H1 (cell line): ENCODE measurements at regions not wholly inside any gene's neighbourhood (a gene's known extent, or its start where the extent isn't known, plus 50 kb on each side); places are given as distances from the start of the nearest gene placed in this dataset.

Experiments
- CTCF ChIA-PET: fragments of 300-600 bp; sonication (Branson Sonifier 250); formaldehyde crosslinking; loops from one replicate; lab custom pipeline; 2021; ENCODE audit not compliant: partially characterized antibody; lab: Charles Lee
- POLR2A ChIA-PET: fragments of 300-600 bp; sonication (Branson Sonifier 250); formaldehyde crosslinking; loops from one replicate; lab custom pipeline; 2021; ENCODE audit warnings: inconsistent platforms; ENCODE audit not compliant: partially characterized antibody; lab: Charles Lee
- DNase-seq, 2 experiments: peaks; one replicate each; pipeline versions ENCODE4 v3.0.0 to v3.0.0-alpha.2; 2010 to 2022; ENCODE audit warnings: low spot score in 2 of 2, low read depth in 1 of 2, mixed read lengths in 1 of 2
- FAIRE-seq: peaks from 2 replicates; lab custom pipeline; 2011; peaks lifted over from hg19 to GRCh38; lab: Jason Lieb, UNC
- H2AFZ ChIP-seq: 2 replicates; pipeline ENCODE4 v1.8.1; 2012; ENCODE audit warnings: low read length, inconsistent platforms
- H2AK5ac ChIP-seq: 2 replicates; pipeline ENCODE4 v1.6.1; 2013; ENCODE audit warnings: low read depth, low read length
- H2BK120ac ChIP-seq: replicated peaks from 2 replicates; pipeline ENCODE3; 2013; ENCODE audit warnings: low read depth, low read length, inconsistent platforms
- H2BK12ac ChIP-seq: 2 replicates; pipeline ENCODE4 v1.6.1; 2013; ENCODE audit warnings: low read depth, low read length
- H2BK15ac ChIP-seq: 2 replicates; pipeline ENCODE4 v1.6.1; 2013; ENCODE audit warnings: low read length
- H2BK20ac ChIP-seq: 2 replicates; pipeline ENCODE4 v1.6.1; 2013; ENCODE audit warnings: low read length
- H2BK5ac ChIP-seq: 2 replicates; pipeline ENCODE4 v1.6.1; 2013; ENCODE audit warnings: low read depth, low read length
- H3K14ac ChIP-seq: 2 replicates; pipeline ENCODE4 v1.6.1; 2013; ENCODE audit warnings: inconsistent platforms; ENCODE audit not compliant: insufficient read length
- H3K18ac ChIP-seq: 2 replicates; pipeline ENCODE4 v1.6.1; 2013; ENCODE audit warnings: low read length; ENCODE audit errors: extremely low read depth
- H3K23ac ChIP-seq: 2 replicates; pipeline ENCODE4 v1.6.1; 2013; ENCODE audit warnings: inconsistent platforms; ENCODE audit not compliant: insufficient read length
- H3K23me2 ChIP-seq: 2 replicates; pipeline ENCODE4 v1.6.1; 2013; ENCODE audit warnings: low read depth, low read length
- H3K27ac ChIP-seq: 2 replicates; pipeline ENCODE4 v1.6.1; 2011; ENCODE audit warnings: low read depth, low read length, inconsistent platforms
- H3K27me3 ChIP-seq, 4 experiments: replicated peaks in 1 of 4; 1 replicate in 1 of 4; 2 replicates in 3 of 4; pipeline versions ENCODE4 v1.6.1 to v1.8.1; 2011 to 2013; ENCODE audit warnings: low read length in 3 of 4, mild to moderate bottlenecking in 3 of 4, inconsistent platforms in 2 of 4, mixed read lengths in 2 of 4, moderate library complexity in 1 of 4; ENCODE audit not compliant: control insufficient read depth in 3 of 4, insufficient read depth in 3 of 4; ENCODE audit errors: extremely low read depth in 1 of 4
- H3K36me3 ChIP-seq, 4 experiments: 2 replicates each; pipeline versions ENCODE4 v1.6.1 to v1.8.1; 2011 to 2013; ENCODE audit warnings: mild to moderate bottlenecking in 4 of 4, low read length in 3 of 4, moderate library complexity in 2 of 4, control low read depth in 1 of 4, inconsistent platforms in 1 of 4; ENCODE audit not compliant: insufficient read depth in 4 of 4, control insufficient read depth in 2 of 4
- H3K4ac ChIP-seq: replicated peaks from 2 replicates; pipeline ENCODE3; 2013; ENCODE audit warnings: low read length, low read depth, mixed read lengths, inconsistent platforms; ENCODE audit not compliant: insufficient read length
- H3K4me1 ChIP-seq, 4 experiments: replicated peaks in 1 of 4; 1 replicate in 1 of 4; 2 replicates in 3 of 4; pipeline versions ENCODE4 v1.6.1 to v1.8.1; 2011 to 2013; ENCODE audit warnings: low read length in 3 of 4, inconsistent platforms in 2 of 4, mixed read lengths in 1 of 4; ENCODE audit not compliant: insufficient read depth in 4 of 4, control insufficient read depth in 3 of 4
- H3K4me2 ChIP-seq, 2 experiments: 2 replicates each; pipeline versions ENCODE4 v1.6.1 to v1.8.1; 2011 to 2013; ENCODE audit warnings: low read depth in 2 of 2, low read length in 2 of 2, control low read depth in 1 of 2, inconsistent platforms in 1 of 2, mild to moderate bottlenecking in 1 of 2; ENCODE audit not compliant: insufficient read depth in 1 of 2
- H3K4me3 ChIP-seq, 4 experiments: fragments of 200-600, 300-600 bp in 1 of 4; sonication (generic), shearing (Covaris generic), sonication (Bioruptor Twin) in 1 of 4; 2 replicates each; pipeline versions ENCODE4 v1.5.1 to v1.8.1; 2011 to 2016; ENCODE audit warnings: low read length in 4 of 4, low read depth in 3 of 4, control low read depth in 2 of 4, inconsistent platforms in 2 of 4, mild to moderate bottlenecking in 2 of 4, mixed read lengths in 1 of 4, moderate library complexity in 1 of 4; ENCODE audit not compliant: insufficient read depth in 2 of 4; ENCODE audit errors: extremely low read depth in 1 of 4
- H3K56ac ChIP-seq: replicated peaks from 2 replicates; pipeline ENCODE3; 2013; ENCODE audit warnings: low read depth, mild to moderate bottlenecking, mixed read lengths, low read length, inconsistent platforms; ENCODE audit not compliant: insufficient read length
- H3K79me1 ChIP-seq: 2 replicates; pipeline ENCODE4 v1.6.1; 2013; ENCODE audit warnings: low read depth, low read length, control low read depth
- H3K79me2 ChIP-seq, 2 experiments: 2 replicates each; pipeline versions ENCODE4 v1.6.1 to v1.8.1; 2012 to 2013; ENCODE audit warnings: low read length in 2 of 2, mild to moderate bottlenecking in 2 of 2, inconsistent platforms in 1 of 2; ENCODE audit not compliant: insufficient read depth in 2 of 2, control insufficient read depth in 1 of 2
- H3K9ac ChIP-seq, 4 experiments: replicated peaks in 1 of 4; 1 replicate in 1 of 4; 2 replicates in 3 of 4; pipeline versions ENCODE4 v1.6.1 to v1.8.1; 2011 to 2013; ENCODE audit warnings: low read depth in 3 of 4, low read length in 3 of 4, control low read depth in 2 of 4, mild to moderate bottlenecking in 2 of 4, moderate library complexity in 2 of 4, inconsistent platforms in 1 of 4; ENCODE audit errors: extremely low read depth in 1 of 4
- H3K9me3 ChIP-seq, 2 experiments: 2 replicates each; pipeline versions ENCODE4 v1.6.1 to v1.8.1; 2012 to 2013; ENCODE audit warnings: mild to moderate bottlenecking in 2 of 2, moderate library complexity in 2 of 2, control low read depth in 1 of 2, inconsistent platforms in 1 of 2, low read depth in 1 of 2, low read length in 1 of 2, mixed read lengths in 1 of 2; ENCODE audit not compliant: insufficient read depth in 2 of 2
- H4K20me1 ChIP-seq, 2 experiments: replicated peaks in 1 of 2; 2 replicates each; pipeline versions ENCODE3 to v1.8.1; 2011 to 2013; ENCODE audit warnings: inconsistent platforms in 2 of 2, low read length in 2 of 2, mild to moderate bottlenecking in 1 of 2; ENCODE audit not compliant: insufficient read depth in 2 of 2, control insufficient read depth in 1 of 2
- H4K5ac ChIP-seq: 2 replicates; pipeline ENCODE4 v1.6.1; 2013; ENCODE audit warnings: low read length, low read depth, mixed read lengths, inconsistent platforms; ENCODE audit not compliant: insufficient read length
- H4K8ac ChIP-seq: 2 replicates; pipeline ENCODE4 v1.8.0; 2013; ENCODE audit warnings: mild to moderate bottlenecking, moderate library complexity, low read length, inconsistent platforms; ENCODE audit not compliant: insufficient read depth; ENCODE audit errors: extremely low read depth
- H4K91ac ChIP-seq: replicated peaks from 2 replicates; pipeline ENCODE3; 2013; ENCODE audit warnings: low read length, mixed read lengths, inconsistent platforms; ENCODE audit not compliant: insufficient read length
- CEBPB ChIP-seq: IDR thresholded peaks from 2 replicates; pipeline ENCODE4 v1.6.1; 2012; ENCODE audit warnings: low read depth, low read length
- E2F6 ChIP-seq: IDR thresholded peaks from 2 replicates; pipeline ENCODE4 v1.6.1; 2012; ENCODE audit warnings: inconsistent platforms
- EZH2 ChIP-seq: fragments of 200-600 bp; sonication (generic); IDR thresholded peaks from 2 replicates; pipeline ENCODE4 v1.7.1; 2012; ENCODE audit warnings: low read depth, mild to moderate bottlenecking, moderate library complexity, low read length, inconsistent platforms; ENCODE audit not compliant: severe bottlenecking
- GTF2F1 ChIP-seq: IDR thresholded peaks from 2 replicates; pipeline ENCODE4 v1.6.1; 2012; ENCODE audit warnings: low read depth, low read length, improper control_type of control experiment, borderline replicate concordance
- HDAC2 ChIP-seq, 2 experiments: fragments of 300-600 bp in 1 of 2; sonication (generic) in 1 of 2; IDR thresholded peaks; 2 replicates each; pipeline ENCODE4 v1.6.1; 2011 to 2012; ENCODE audit warnings: low read depth in 2 of 2, low read length in 2 of 2, mild to moderate bottlenecking in 2 of 2, moderate library complexity in 2 of 2, borderline replicate concordance in 1 of 2, inconsistent platforms in 1 of 2
- HDAC6 ChIP-seq: IDR thresholded peaks from one replicate; pipeline ENCODE4 v1.7.1; 2012; ENCODE audit warnings: low read depth, mild to moderate bottlenecking, inconsistent platforms, low read length, moderate library complexity
- KDM1A ChIP-seq: fragments of 200-600, 300-600 bp; sonication (generic); IDR thresholded peaks from 2 replicates; pipeline ENCODE4 v1.7.1; 2016; ENCODE audit warnings: mild to moderate bottlenecking, low read length, borderline replicate concordance
- KDM5A ChIP-seq: fragments of 200-600 bp; IDR thresholded peaks from 2 replicates; pipeline ENCODE4 v1.7.1; 2012; ENCODE audit warnings: mild to moderate bottlenecking, low read length, inconsistent platforms, mixed read lengths
- NRF1 ChIP-seq: IDR thresholded peaks from 2 replicates; pipeline ENCODE4 v1.6.1; 2011; ENCODE audit warnings: mild to moderate bottlenecking, low read depth, low read length, improper control_type of control experiment
- POLR2AphosphoS5 ChIP-seq: IDR thresholded peaks from 2 replicates; pipeline ENCODE4 v1.6.1; 2011; ENCODE audit warnings: low read depth, low read length
- SIX5 ChIP-seq: IDR thresholded peaks from 2 replicates; pipeline ENCODE4 v1.6.1; 2011; ENCODE audit warnings: mild to moderate bottlenecking, low read depth, low read length
- SP1 ChIP-seq: IDR thresholded peaks from 2 replicates; pipeline ENCODE4 v1.6.1; 2011; ENCODE audit warnings: low read depth, low read length
- SP2 ChIP-seq: IDR thresholded peaks from 2 replicates; pipeline ENCODE4 v1.6.1; 2012; ENCODE audit warnings: mild to moderate bottlenecking, low read length, inconsistent platforms
- TEAD4 ChIP-seq: IDR thresholded peaks from 2 replicates; pipeline ENCODE4 v1.6.1; 2012; ENCODE audit warnings: low read depth, low read length, inconsistent platforms, mixed read lengths

GRCh38 chr10:47152861-47153349, 147.1 kb upstream of the GDF10 start (continued):
- TF ChIP-seq NRF1: no peak
- TF ChIP-seq, all 59 proteins: peak for 3

GRCh38 chr10:47154762-47155161, 145.2 kb upstream of the GDF10 start:
- Histone ChIP-seq H2BK20ac (no peak overlapping the region), H3K4me2 (no peak overlapping the region), H3K27me3 (no peaks in the 10 kb centered on the region), H3K18ac (no peak overlapping the region), H3K79me2 (no peaks in the 10 kb centered on the region), H2AK5ac (no peak overlapping the region), H2AFZ (no peak overlapping the region), H2BK12ac (no peak overlapping the region), H3K9ac (no peak overlapping the region), H2BK15ac (no peak overlapping the region), H3K4me1 (0 out of 7 replicates have a peak, but pooled peaks cover 0 to 3% (median 0%) of the 10 kb centered on the region in 4 experiments), H3K36me3 (no peaks in the 10 kb centered on the region; a peak in 1 of 8 replicates), H3K14ac (no peak overlapping the region), H3K4ac (no peak overlapping the region), H4K91ac (no peak overlapping the region), H2BK5ac (no peak overlapping the region), H3K23me2 (no peaks in the 10 kb centered on the region), H3K56ac (no peak overlapping the region), H3K79me1 (no peaks in the 10 kb centered on the region), H2BK120ac (no peak overlapping the region), H3K23ac (no peak overlapping the region), H4K8ac (no peak overlapping the region), H3K27ac (no peak overlapping the region), H4K5ac (no peak overlapping the region), H3K9me3 (peaks cover 5 to 12% of the 10 kb centered on the region in 2 experiments), H3K4me3 (no peak overlapping the region), H4K20me1 (no peaks in the 10 kb centered on the region)
- ChIA-PET POLR2A (no interaction called here), CTCF (no interaction called here)
- FAIRE-seq (no peak), DNase-seq (no peak)
- TF ChIP-seq E2F6: no peak
- TF ChIP-seq SIX5: no peak
- TF ChIP-seq EZH2: no peak
- TF ChIP-seq KDM1A: no peak
- TF ChIP-seq SP2: no peak
- TF ChIP-seq SP1: no peak
- no peak for TF ChIP-seq CEBPB
- TF ChIP-seq GTF2F1: no peak
- TF ChIP-seq KDM5A: no peak
- no peak for TF ChIP-seq POLR2AphosphoS5
- TF ChIP-seq TEAD4: no peak
- no peak for TF ChIP-seq HDAC2 (IDR thresholded peaks at IDR 0.05; ENCODE audit: borderline replicate concordance in 1 of 2, low read depth in 2 of 2, low read length in 2 of 2)
- TF ChIP-seq HDAC6: no peak
